OCI-LY7 (cell line): ENCODE measurements at regions not wholly inside any gene's neighbourhood (a gene's known extent, or its start where the extent isn't known, plus 50 kb on each side); places are given as distances from the start of the nearest gene placed in this dataset.

ENCODE experiments used
- CTCF ChIP-seq: fragments of 200-600 bp; sonication (generic); conservative IDR thresholded peaks from 2 replicates; pipeline ENCODE4 v1.5.1; 2014; ENCODE audit warnings: mild to moderate bottlenecking, antibody characterized with exemption, low read length, moderate library complexity, mixed read lengths
- EZH2phosphoT487 ChIP-seq: fragments of 200-600 bp; sonication (generic); IDR thresholded peaks from 2 replicates; pipeline ENCODE4 v1.6.1; 2018; ENCODE audit warnings: low read depth, borderline replicate concordance, mild to moderate bottlenecking, mixed run types, antibody characterized with exemption, low read length, moderate library complexity, mixed read lengths

- no peak for TF ChIP-seq CTCF
- TF ChIP-seq EZH2phosphoT487: no peak
Measured at GRCh38 chr5:160174780-160175437, 54.4 kb upstream of the FABP6 start.
